B cell (primary cell): ENCODE measurements at regions not wholly inside any gene's neighbourhood (a gene's known extent, or its start where the extent isn't known, plus 50 kb on each side); places are given as distances from the start of the nearest gene placed in this dataset.
"Not testable (repeated sequence)": the region's sequence is repeated elsewhere in the genome, so short reads cannot be mapped to it uniquely, and the experiment has no call there.

Experiments used
- ATAC-seq: fragments of 200-7000 bp; cut with Tn5 transposase; one replicate; pipeline ENCODE4 v1.10.0; 2021; ENCODE audit warnings: low read depth, mild to moderate bottlenecking, moderate number of reproducible peaks, moderate library complexity
- CTCF ChIA-PET: fragments of 350-600 bp; sonication (Branson Sonifier 250); formaldehyde crosslinking; loops from one replicate; lab custom pipeline; 2021; ENCODE audit warnings: antibody characterized with exemption, inconsistent platforms; lab: Charles Lee
- POLR2A ChIA-PET: fragments of 350-600 bp; sonication (Branson Sonifier 250); formaldehyde crosslinking; loops from one replicate; lab custom pipeline; 2021; ENCODE audit warnings: antibody characterized with exemption; lab: Charles Lee
- DNase-seq: peaks from one replicate; pipeline ENCODE4 v3.0.0; 2013
- H2AFZ ChIP-seq: 2 replicates; pipeline ENCODE4 v1.6.1; 2012; ENCODE audit warnings: mild to moderate bottlenecking, low read depth, low read length; ENCODE audit not compliant: insufficient read depth, poor library complexity, severe bottlenecking
- H3K27ac ChIP-seq, 2 donors: 1 replicate in 1 of 2; 2 replicates in 1 of 2; pipeline ENCODE4 v1.5.1; 2012 to 2013; ENCODE audit warnings: low read length in 2 of 2, mild to moderate bottlenecking in 2 of 2, moderate library complexity in 1 of 2
- H3K27me3 ChIP-seq, 4 experiments: fragments of 200-600 bp in 1 of 4; sonication (generic) in 1 of 4; replicated peaks in 1 of 4; 1 replicate in 2 of 4; 2 replicates in 2 of 4; pipeline versions ENCODE4 v1.6.1 to v1.7.0; 2013 to 2016; ENCODE audit warnings: low read length in 3 of 4, mild to moderate bottlenecking in 2 of 4, mixed read lengths in 1 of 4, moderate library complexity in 1 of 4; ENCODE audit not compliant: insufficient read depth in 4 of 4, control insufficient read depth in 3 of 4; ENCODE audit errors: control extremely low read depth in 1 of 4
- H3K36me3 ChIP-seq, 2 experiments: replicated peaks in 1 of 2; 1 replicate in 1 of 2; 2 replicates in 1 of 2; pipeline versions ENCODE4 v1.6.1 to v1.7.1; 2013; ENCODE audit warnings: low read length in 1 of 2; ENCODE audit not compliant: insufficient read depth in 2 of 2, control insufficient read depth in 1 of 2; ENCODE audit errors: control extremely low read depth in 1 of 2, extremely low read depth in 1 of 2
- H3K4me1 ChIP-seq, 2 donors: fragments of 200-600 bp in 1 of 2; sonication (generic) in 1 of 2; 1 replicate in 1 of 2; 2 replicates in 1 of 2; pipeline versions ENCODE4 v1.5.1 to v1.6.1; 2013 to 2017; ENCODE audit warnings: low read length in 2 of 2; ENCODE audit not compliant: control insufficient read depth in 2 of 2, insufficient read depth in 2 of 2
- H3K4me2 ChIP-seq: replicated peaks from 2 replicates; pipeline ENCODE3; 2012; ENCODE audit warnings: mild to moderate bottlenecking, low read depth, low read length; ENCODE audit not compliant: poor library complexity, severe bottlenecking
- H3K4me3 ChIP-seq, 5 experiments: fragments of 200-600 bp in 1 of 5; sonication (generic) in 1 of 5; 1 replicate in 3 of 5; 2 replicates in 2 of 5; pipeline versions ENCODE4 v1.5.1 to v1.7.0; 2011 to 2016; ENCODE audit warnings: low read length in 4 of 5, mild to moderate bottlenecking in 4 of 5, low read depth in 2 of 5, control low read depth in 1 of 5, moderate library complexity in 1 of 5; ENCODE audit not compliant: insufficient read depth in 1 of 5; ENCODE audit errors: control extremely low read depth in 1 of 5, extremely low read depth in 1 of 5
- H3K79me2 ChIP-seq: fragments of 200-600 bp; sonication (generic); one replicate; pipeline ENCODE4 v1.6.0; 2016; ENCODE audit warnings: low read length; ENCODE audit not compliant: control insufficient read depth, insufficient read depth
- H3K9ac ChIP-seq: fragments of 200-600 bp; sonication (generic); 2 replicates; pipeline ENCODE4 v1.6.1; 2017; ENCODE audit warnings: mild to moderate bottlenecking, low read length, moderate library complexity
- H3K9me3 ChIP-seq, 3 donors: one replicate each; pipeline versions ENCODE4 v1.6.1 to v1.7.1; 2013; ENCODE audit warnings: low read length in 2 of 3; ENCODE audit not compliant: control insufficient read depth in 2 of 3, insufficient read depth in 1 of 3; ENCODE audit errors: control extremely low read depth in 1 of 3
- H4K20me1 ChIP-seq: 2 replicates; pipeline ENCODE4 v1.6.0; 2012; ENCODE audit warnings: mild to moderate bottlenecking, low read length; ENCODE audit not compliant: insufficient read depth, control insufficient read depth, poor library complexity, severe bottlenecking
- H3K27ac Mint-ChIP-seq: one replicate; pipeline ENCODE4 v1.8.0; 2021; ENCODE audit warnings: mixed read lengths
- H3K27me3 Mint-ChIP-seq: one replicate; pipeline ENCODE4 v1.8.0; 2021; ENCODE audit warnings: mixed read lengths
- H3K4me1 Mint-ChIP-seq: one replicate; pipeline ENCODE4 v1.8.0; 2021; ENCODE audit warnings: mixed read lengths
- H3K4me3 Mint-ChIP-seq: one replicate; pipeline ENCODE4 v1.8.0; 2021; ENCODE audit warnings: mixed read lengths
- H3K9me3 Mint-ChIP-seq: one replicate; pipeline ENCODE4 v1.8.0; 2022; ENCODE audit warnings: mixed read lengths; ENCODE audit not compliant: insufficient read depth
- EZH2 ChIP-seq: IDR thresholded peaks from 2 replicates; pipeline ENCODE4 v1.6.1; 2012; ENCODE audit warnings: borderline replicate concordance, low read depth, mild to moderate bottlenecking, moderate library complexity, low read length; ENCODE audit not compliant: insufficient read depth, poor library complexity, severe bottlenecking
- WGBS: methylation state at CpG from one replicate; pipeline ENCODE4 v1.1.5; 2013; ENCODE audit warnings: missing lambda C conversion rate; ENCODE audit not compliant: insufficient coverage; 5-methylcytosine and 5-hydroxymethylcytosine counted together
- intact Hi-C: fragments of 100-400 bp; cut with micrococcal nuclease; formaldehyde crosslinking; loops from one replicate; pipeline ENCODE4 v1.10.0; 2022
- TF ChIP-seq, protein P1 (sequence below): fragments of 200-600 bp; IDR thresholded peaks from one replicate; pipeline ENCODE4 v1.8.0; 2022; ENCODE audit warnings: antibody characterized with exemption, mild to moderate bottlenecking

- TF ChIP-seq, protein P1, sequence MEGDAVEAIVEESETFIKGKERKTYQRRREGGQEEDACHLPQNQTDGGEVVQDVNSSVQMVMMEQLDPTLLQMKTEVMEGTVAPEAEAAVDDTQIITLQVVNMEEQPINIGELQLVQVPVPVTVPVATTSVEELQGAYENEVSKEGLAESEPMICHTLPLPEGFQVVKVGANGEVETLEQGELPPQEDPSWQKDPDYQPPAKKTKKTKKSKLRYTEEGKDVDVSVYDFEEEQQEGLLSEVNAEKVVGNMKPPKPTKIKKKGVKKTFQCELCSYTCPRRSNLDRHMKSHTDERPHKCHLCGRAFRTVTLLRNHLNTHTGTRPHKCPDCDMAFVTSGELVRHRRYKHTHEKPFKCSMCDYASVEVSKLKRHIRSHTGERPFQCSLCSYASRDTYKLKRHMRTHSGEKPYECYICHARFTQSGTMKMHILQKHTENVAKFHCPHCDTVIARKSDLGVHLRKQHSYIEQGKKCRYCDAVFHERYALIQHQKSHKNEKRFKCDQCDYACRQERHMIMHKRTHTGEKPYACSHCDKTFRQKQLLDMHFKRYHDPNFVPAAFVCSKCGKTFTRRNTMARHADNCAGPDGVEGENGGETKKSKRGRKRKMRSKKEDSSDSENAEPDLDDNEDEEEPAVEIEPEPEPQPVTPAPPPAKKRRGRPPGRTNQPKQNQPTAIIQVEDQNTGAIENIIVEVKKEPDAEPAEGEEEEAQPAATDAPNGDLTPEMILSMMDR: no peak
- TF ChIP-seq EZH2: no peak
- Histone ChIP-seq H3K27me3 (peaks cover 0 to 5% (median 0%) of the 10 kb centered on the region in 4 experiments), H3K9me3 (no peaks in the 10 kb centered on the region), H4K20me1 (no peaks in the 10 kb centered on the region), H3K9ac (no peak overlapping the region), H3K4me3 (no peak overlapping the region), H2AFZ (no peak overlapping the region), H3K4me2 (no peak overlapping the region), H3K27ac (no peak overlapping the region), H3K4me1 (no peaks in the 10 kb centered on the region), H3K36me3 (no peaks in the 10 kb centered on the region), H3K79me2 (no peaks in the 10 kb centered on the region)
- H3K4me3 Mint-ChIP-seq: no peak overlapping the region
- H3K9me3 Mint-ChIP-seq: no peaks in the 10 kb centered on the region
- H3K27me3 Mint-ChIP-seq: peaks cover 3% of the 10 kb centered on the region
- no peaks in the 10 kb centered on the region for H3K4me1 Mint-ChIP-seq
- intact Hi-C loops: no loop called here
- CTCF ChIA-PET: no interaction called here
- DNase-seq: no peak
- POLR2A ChIA-PET: no interaction called here
- ATAC-seq: no peak
- no peak overlapping the region for H3K27ac Mint-ChIP-seq
Observed at GRCh38 chr7:93707249-93707648, 132.7 kb upstream of the CALCR start.

- H2AFZ ChIP-seq, H3K27ac Mint-ChIP-seq, H3K4me3 ChIP-seq, H3K4me1 ChIP-seq, H3K4me1 Mint-ChIP-seq, ATAC-seq, H3K27me3 Mint-ChIP-seq, H3K27ac ChIP-seq, CTCF ChIA-PET, POLR2A ChIA-PET, H3K79me2 ChIP-seq, H4K20me1 ChIP-seq, H3K9me3 Mint-ChIP-seq, H3K4me2 ChIP-seq, H3K4me3 Mint-ChIP-seq, intact Hi-C loops, H3K9me3 ChIP-seq, H3K27me3 ChIP-seq, H3K36me3 ChIP-seq, DNase-seq, H3K9ac ChIP-seq: not testable (repeated sequence)
- WGBS: 100% methylated on average over 1 of the region's 4 CpGs
Observed at GRCh38 chr7:93706162-93706561, 131.6 kb upstream of the CALCR start.
